Mammary epithelial cell (primary cell): ENCODE measurements at regions not wholly inside any gene's neighbourhood (a gene's known extent, or its start where the extent isn't known, plus 50 kb on each side); places are given as distances from the start of the nearest gene placed in this dataset.

Source experiments
- CTCF ChIP-seq, 2 donors: IDR thresholded peaks in 1 of 2; conservative IDR thresholded peaks in 1 of 2; 2 replicates each; pipeline ENCODE4 v1.5.1; 2011 to 2012; ENCODE audit warnings: inconsistent platforms in 2 of 2, low read length in 2 of 2, mild to moderate bottlenecking in 2 of 2, control low read depth in 1 of 2, low read depth in 1 of 2; ENCODE audit not compliant: insufficient read depth in 1 of 2; ENCODE audit errors: extremely low read depth in 1 of 2
- EZH2 ChIP-seq: IDR thresholded peaks from 2 replicates; pipeline ENCODE4 v1.6.1; 2012; ENCODE audit warnings: low read length, inconsistent platforms, borderline replicate concordance

- TF ChIP-seq CTCF (conservative IDR thresholded peaks at IDR 0.05 in 1 of 2, IDR thresholded peaks at IDR 0.05 in 1 of 2; ENCODE audit: extremely low read depth in 1 of 2, insufficient read depth in 1 of 2, low read depth in 1 of 2, low read length in 2 of 2) = no peak
- TF ChIP-seq EZH2 = no peak
Measured at GRCh38 chr7:22660293-22660692, 66.7 kb upstream of the IL6 start.
